NCI-H1417 treated with DMSO at 0.1 percent for 48 hours (cell line): ENCODE measurements at regions not wholly inside any gene's neighbourhood (a gene's known extent, or its start where the extent isn't known, plus 50 kb on each side); places are given as distances from the start of the nearest gene placed in this dataset.
A peak's percentile ranks its signal among the peaks of the same experiment; 100 is the strongest.
"Not testable (repeated sequence)": the region's sequence is repeated elsewhere in the genome, so short reads cannot be mapped to it uniquely, and the experiment has no call there.

ENCODE experiments used
- DNase-seq: peaks from one replicate; lab custom pipeline; 2025; lab: John Stamatoyannopoulos, UW

- DNase-seq, result no peak
These were observed 129.3 kb downstream of the SST start for GRCh38 chr3:187540847-187541246.

GRCh38 chr3:187536185-187536584 is 134.0 kb downstream of the SST start:
- DNase-seq, result no peak

GRCh38 chr3:187533797-187534196 is 136.4 kb downstream of the SST start:
- no peak for DNase-seq

GRCh38 chr3:187531831-187532230 is 138.4 kb downstream of the SST start:
- DNase-seq, result no peak

- no peak for DNase-seq
These were observed 147.3 kb downstream of the SST start for GRCh38 chr3:187522890-187523289.

GRCh38 chr3:187522293-187522692 is 147.9 kb downstream of the SST start:
- no peak for DNase-seq

GRCh38 chr3:187521546-187521945 is 148.6 kb downstream of the SST start:
- DNase-seq, result no peak

GRCh38 chr3:187520027-187520945 is 149.9 kb downstream of the SST start:
- no peak for DNase-seq

- no peak for DNase-seq
These were observed 150.7 kb downstream of the SST start for GRCh38 chr3:187519428-187519890.

GRCh38 chr3:187518616-187519015 is 150.4 kb downstream of the RTP4 start:
- peak; percentile 2 for DNase-seq

GRCh38 chr3:187518207-187518606 is 150.0 kb downstream of the RTP4 start:
- no peak for DNase-seq

- no peak for DNase-seq
These were observed 148.4 kb downstream of the RTP4 start for GRCh38 chr3:187516446-187517185.

GRCh38 chr3:187507905-187508304 is 139.7 kb downstream of the RTP4 start:
- DNase-seq, result no peak

GRCh38 chr3:187507266-187507665 is 139.1 kb downstream of the RTP4 start:
- no peak for DNase-seq

GRCh38 chr3:187504435-187504834 is 136.2 kb downstream of the RTP4 start:
- DNase-seq, result no peak

GRCh38 chr3:187498211-187498724 is 130.1 kb downstream of the RTP4 start:
- no peak for DNase-seq

GRCh38 chr3:187497052-187497451 is 128.9 kb downstream of the RTP4 start:
- no peak for DNase-seq

GRCh38 chr3:187494056-187494455 is 125.9 kb downstream of the RTP4 start:
- DNase-seq, result not testable (repeated sequence)

GRCh38 chr3:187491371-187491770 is 123.2 kb downstream of the RTP4 start:
- no peak for DNase-seq

- no peak for DNase-seq
These were observed 122.2 kb downstream of the RTP4 start for GRCh38 chr3:187490366-187490765.

GRCh38 chr3:187484547-187485295 is 116.5 kb downstream of the RTP4 start:
- DNase-seq, result no peak

- no peak for DNase-seq
These were observed 113.2 kb downstream of the RTP4 start for GRCh38 chr3:187481426-187481825.
